ENCODE measurements at regions not wholly inside any gene's neighbourhood (a gene's known extent, or its start where the extent isn't known, plus 50 kb on each side); places are given as distances from the start of the nearest gene placed in this dataset.
"Not testable (repeated sequence)": the region's sequence is repeated elsewhere in the genome, so short reads cannot be mapped to it uniquely, and the experiment has no call there.

DNA sequence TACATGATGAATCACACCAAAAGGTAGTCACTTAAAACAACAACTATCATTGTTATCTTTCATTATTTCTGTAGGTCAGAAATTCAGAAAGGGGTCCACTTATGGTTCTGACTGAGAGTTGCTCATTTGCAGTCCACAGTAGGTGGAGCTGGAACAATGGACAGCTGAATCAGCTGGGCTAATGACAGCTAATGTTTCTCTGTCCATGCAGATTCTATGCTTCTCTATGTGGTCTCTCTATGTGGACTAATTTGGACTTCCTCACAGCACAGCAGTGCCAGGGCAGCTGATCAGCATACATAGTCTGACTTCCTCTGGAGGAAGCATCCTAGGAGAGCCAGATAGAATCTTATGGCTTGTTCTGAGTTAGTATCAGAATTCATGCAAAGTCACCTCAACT lies 131.7 kb upstream of the INTU start:
- TF ChIP-seq, protein P1, sequence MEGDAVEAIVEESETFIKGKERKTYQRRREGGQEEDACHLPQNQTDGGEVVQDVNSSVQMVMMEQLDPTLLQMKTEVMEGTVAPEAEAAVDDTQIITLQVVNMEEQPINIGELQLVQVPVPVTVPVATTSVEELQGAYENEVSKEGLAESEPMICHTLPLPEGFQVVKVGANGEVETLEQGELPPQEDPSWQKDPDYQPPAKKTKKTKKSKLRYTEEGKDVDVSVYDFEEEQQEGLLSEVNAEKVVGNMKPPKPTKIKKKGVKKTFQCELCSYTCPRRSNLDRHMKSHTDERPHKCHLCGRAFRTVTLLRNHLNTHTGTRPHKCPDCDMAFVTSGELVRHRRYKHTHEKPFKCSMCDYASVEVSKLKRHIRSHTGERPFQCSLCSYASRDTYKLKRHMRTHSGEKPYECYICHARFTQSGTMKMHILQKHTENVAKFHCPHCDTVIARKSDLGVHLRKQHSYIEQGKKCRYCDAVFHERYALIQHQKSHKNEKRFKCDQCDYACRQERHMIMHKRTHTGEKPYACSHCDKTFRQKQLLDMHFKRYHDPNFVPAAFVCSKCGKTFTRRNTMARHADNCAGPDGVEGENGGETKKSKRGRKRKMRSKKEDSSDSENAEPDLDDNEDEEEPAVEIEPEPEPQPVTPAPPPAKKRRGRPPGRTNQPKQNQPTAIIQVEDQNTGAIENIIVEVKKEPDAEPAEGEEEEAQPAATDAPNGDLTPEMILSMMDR (IDR thresholded peaks at IDR 0.05; ENCODE audit: borderline replicate concordance, insufficient read depth, low read depth, low read length) = no peak
- H3K4me3 ChIP-seq (ENCODE audit: low read depth, low read length) = no peak overlapping the region

DNA sequence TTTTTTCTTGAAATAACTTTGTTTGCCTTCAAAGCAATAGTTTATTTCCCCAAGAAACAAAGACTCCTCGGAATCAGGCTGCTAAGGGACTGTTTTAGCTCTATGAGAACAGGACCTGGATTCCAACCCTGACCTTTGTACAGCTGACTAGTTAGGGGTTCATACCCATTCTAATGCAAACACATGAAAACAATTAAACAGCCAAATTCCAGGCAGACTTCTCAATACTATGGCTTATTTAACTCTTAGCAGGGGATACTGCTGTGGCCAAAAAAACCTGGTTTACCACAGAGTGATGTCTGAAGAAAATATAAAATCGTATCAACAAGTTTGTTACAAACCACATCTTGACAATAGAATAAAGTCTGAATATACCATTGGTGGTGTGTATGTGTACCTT lies 129.6 kb upstream of the INTU start:
- TF ChIP-seq, protein P1 (IDR thresholded peaks at IDR 0.05; ENCODE audit: borderline replicate concordance, insufficient read depth, low read depth, low read length) = no peak
- no peak overlapping the region for H3K4me3 ChIP-seq (ENCODE audit: low read depth, low read length)

DNA sequence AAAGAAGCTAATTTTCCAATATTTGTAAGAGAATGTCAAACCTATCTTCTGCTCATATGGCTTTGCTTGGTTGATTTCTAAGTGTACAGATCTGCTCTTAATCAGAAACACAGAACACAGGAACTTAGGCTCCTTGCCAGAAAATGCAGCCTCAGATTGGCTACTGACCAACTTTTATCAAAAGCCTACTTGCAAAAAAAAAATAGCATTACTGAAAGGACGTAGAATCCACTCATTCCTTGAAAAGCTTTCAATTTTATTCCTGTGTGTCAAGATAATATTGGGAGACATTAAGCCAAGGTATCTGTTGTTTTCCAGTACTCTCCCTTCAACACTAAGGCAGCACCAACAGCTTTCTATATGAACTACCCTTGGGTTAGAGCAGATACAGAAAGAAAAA lies 127.6 kb upstream of the INTU start:
- TF ChIP-seq, protein P1 (IDR thresholded peaks at IDR 0.05; ENCODE audit: borderline replicate concordance, insufficient read depth, low read depth, low read length) = no peak
- no peak overlapping the region for H3K4me3 ChIP-seq (ENCODE audit: low read depth, low read length)

DNA sequence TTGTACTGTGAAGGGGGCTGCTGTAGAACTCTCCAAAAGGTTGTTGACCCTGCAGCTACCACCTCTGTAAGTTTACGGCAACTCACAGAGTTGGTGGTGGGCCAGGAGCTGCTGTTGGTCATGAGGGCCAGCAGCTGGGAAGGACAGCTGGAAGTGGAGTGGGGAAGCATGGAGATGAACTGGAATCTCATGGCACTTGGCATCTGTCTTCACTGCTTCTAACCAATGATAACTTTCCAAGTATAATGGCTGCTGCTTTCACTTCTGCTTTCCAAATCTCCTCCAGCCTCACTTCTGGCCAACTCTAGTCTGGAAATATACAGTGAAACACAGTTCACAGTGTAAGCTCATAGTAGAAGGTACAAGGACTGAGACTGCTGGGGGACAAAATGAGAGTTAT lies 126.5 kb upstream of the INTU start:
- no peak overlapping the region for H3K4me3 ChIP-seq (ENCODE audit: low read depth, low read length)
- TF ChIP-seq, protein P1 (IDR thresholded peaks at IDR 0.05; ENCODE audit: borderline replicate concordance, insufficient read depth, low read depth, low read length) = no peak

DNA sequence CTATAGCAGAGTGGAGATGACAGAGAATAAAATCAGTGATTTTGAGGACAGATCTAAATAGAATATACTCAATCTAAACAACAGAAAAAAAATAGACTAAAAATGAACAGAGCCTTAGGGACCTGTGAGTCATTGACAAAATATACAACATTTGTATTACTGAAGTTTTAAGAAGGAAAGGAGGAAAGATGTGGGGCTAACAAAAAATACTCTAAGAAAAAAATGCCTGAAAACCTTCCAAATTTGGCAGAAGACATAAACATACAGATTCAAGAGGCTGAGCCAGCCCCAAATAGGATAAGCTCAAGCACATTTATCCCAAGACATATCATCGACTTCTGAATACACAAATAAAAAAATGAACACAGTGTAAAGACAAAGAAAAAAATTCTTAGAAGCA lies 123.6 kb upstream of the INTU start:
- TF ChIP-seq, protein P1 (IDR thresholded peaks at IDR 0.05; ENCODE audit: borderline replicate concordance, insufficient read depth, low read depth, low read length) = no peak
- H3K4me3 ChIP-seq (ENCODE audit: low read depth, low read length) = no peak overlapping the region

DNA sequence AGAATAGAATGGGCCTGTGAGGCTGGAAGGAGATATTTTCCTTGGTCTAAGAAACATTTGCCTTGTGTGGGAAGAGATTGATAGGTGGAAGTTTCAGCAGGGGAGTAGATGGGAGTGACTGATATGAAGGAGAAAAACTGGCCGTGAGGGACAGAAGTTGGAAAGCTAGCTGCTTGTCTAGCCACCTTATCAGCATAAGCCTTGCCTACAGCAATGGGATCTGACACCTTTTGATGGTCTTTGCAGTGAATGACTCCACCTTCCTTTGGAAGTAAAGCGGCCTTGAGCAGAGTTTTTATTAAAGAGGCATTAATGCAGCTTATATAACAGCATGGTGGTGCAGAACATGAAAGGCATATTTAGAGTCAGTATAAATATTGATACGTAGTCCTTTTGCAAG lies 120.1 kb upstream of the INTU start:
- H3K4me3 ChIP-seq (ENCODE audit: low read depth, low read length) = not testable (repeated sequence)

DNA sequence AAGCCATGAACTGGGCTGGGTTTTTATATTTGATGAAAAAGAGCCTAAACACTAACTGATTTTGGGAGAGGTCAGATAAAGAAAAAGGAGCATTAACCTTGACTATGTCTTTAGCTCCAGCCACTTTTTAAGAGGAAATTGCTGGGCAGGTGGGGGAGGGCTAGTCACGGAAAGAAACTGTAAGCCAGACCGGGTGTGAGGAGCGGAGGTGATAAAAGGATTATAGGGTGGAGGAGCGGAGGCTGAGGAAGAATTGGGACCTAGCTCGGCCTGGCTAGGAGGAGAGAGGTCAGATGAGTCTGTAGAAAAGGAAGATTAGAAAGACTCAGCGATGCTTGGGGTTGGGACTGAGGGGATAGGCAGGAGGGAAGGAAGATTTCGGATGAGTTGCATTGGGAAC lies 117.5 kb upstream of the INTU start:
- H3K4me3 ChIP-seq (ENCODE audit: low read depth, low read length) = not testable (repeated sequence)

DNA sequence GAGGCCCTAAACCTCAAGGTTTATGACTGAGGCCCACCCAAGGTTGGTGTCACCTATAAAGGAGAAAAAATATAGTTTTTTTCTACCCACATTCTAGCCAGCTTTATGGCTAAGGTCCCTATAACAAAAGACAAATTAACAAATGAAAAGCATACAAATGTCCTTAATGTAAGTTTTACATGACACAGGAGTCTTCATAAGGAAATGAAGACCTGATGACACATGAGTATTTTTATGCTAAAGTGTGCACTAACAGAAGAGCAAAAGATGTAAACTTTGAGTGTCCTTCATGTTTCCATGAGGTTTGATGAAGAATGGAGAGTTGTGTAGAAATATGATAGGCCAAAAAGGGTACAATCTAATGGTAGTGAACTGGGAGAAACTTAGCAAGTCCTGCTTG lies 114.7 kb upstream of the INTU start:
- H3K4me3 ChIP-seq (ENCODE audit: low read depth, low read length) = no peak overlapping the region
- TF ChIP-seq, protein P1 (IDR thresholded peaks at IDR 0.05; ENCODE audit: borderline replicate concordance, insufficient read depth, low read depth, low read length) = no peak

All from GM12875 (cell line).